Hepatocyte (in vitro differentiated cells): ENCODE measurements at regions not wholly inside any gene's neighbourhood (a gene's known extent, or its start where the extent isn't known, plus 50 kb on each side); places are given as distances from the start of the nearest gene placed in this dataset.
"Not testable (repeated sequence)": the region's sequence is repeated elsewhere in the genome, so short reads cannot be mapped to it uniquely, and the experiment has no call there.

Source experiments
- DNase-seq: peaks from one replicate; pipeline ENCODE4 v3.0.0-alpha.2; 2016; ENCODE audit warnings: low spot score
- H2AFZ ChIP-seq: fragments of 200-600 bp; sonication (generic); 2 replicates; pipeline ENCODE4 v1.6.0; 2016; ENCODE audit warnings: antibody characterized with exemption, mild to moderate bottlenecking
- H3K27ac ChIP-seq: fragments of 200-600 bp; sonication (generic); 2 replicates; pipeline ENCODE4 v1.5.1; 2016; ENCODE audit warnings: mild to moderate bottlenecking
- H3K27me3 ChIP-seq: fragments of 200-600 bp; sonication (generic); 2 replicates; pipeline ENCODE4 v1.6.1; 2016
- H3K36me3 ChIP-seq: fragments of 200-600 bp; sonication (generic); replicated peaks from 2 replicates; pipeline ENCODE4 v1.5.1; 2016; ENCODE audit warnings: low read depth; ENCODE audit not compliant: insufficient read depth
- H3K4me1 ChIP-seq: fragments of 200-600 bp; sonication (generic); 2 replicates; pipeline ENCODE4 v1.5.1; 2016; ENCODE audit warnings: mild to moderate bottlenecking, moderate library complexity; ENCODE audit not compliant: insufficient read depth
- H3K4me2 ChIP-seq: fragments of 200-600 bp; sonication (generic); 2 replicates; pipeline ENCODE4 v1.6.0; 2016
- H3K4me3 ChIP-seq: fragments of 200-600 bp; sonication (generic); 2 replicates; pipeline ENCODE4 v1.5.1; 2016; ENCODE audit warnings: mild to moderate bottlenecking
- H3K79me2 ChIP-seq: fragments of 200-600 bp; sonication (generic); 2 replicates; pipeline ENCODE4 v1.6.0; 2017; ENCODE audit warnings: mild to moderate bottlenecking
- H3K9me2 ChIP-seq: fragments of 200-600 bp; sonication (generic); replicated peaks from 2 replicates; pipeline ENCODE4 v1.6.0; 2017; ENCODE audit warnings: mild to moderate bottlenecking; ENCODE audit not compliant: insufficient read depth
- H3K9me3 ChIP-seq: fragments of 200-600 bp; sonication (generic); 2 replicates; pipeline ENCODE4 v1.5.1; 2016; ENCODE audit warnings: low read depth, mild to moderate bottlenecking
- H4K20me1 ChIP-seq: fragments of 200-600 bp; sonication (generic); 2 replicates; pipeline ENCODE4 v1.6.0; 2016; ENCODE audit warnings: mild to moderate bottlenecking; ENCODE audit not compliant: insufficient read depth, poor library complexity, severe bottlenecking
- EZH2 ChIP-seq: fragments of 200-600 bp; sonication (generic); IDR thresholded peaks from 2 replicates; pipeline ENCODE4 v1.6.1; 2016; ENCODE audit warnings: antibody characterized with exemption, mild to moderate bottlenecking, borderline replicate concordance
- EZH2phosphoT487 ChIP-seq: fragments of 200-600 bp; sonication (generic); IDR thresholded peaks from one replicate; pipeline ENCODE4 v1.6.1; 2018; ENCODE audit warnings: antibody characterized with exemption, mild to moderate bottlenecking, low read depth, moderate library complexity; ENCODE audit not compliant: unreplicated experiment, severe bottlenecking
- WGBS: methylation state at CpG from one replicate; pipeline ENCODE4 v1.1.6; 2016; ENCODE audit warnings: low lambda C conversion rate; ENCODE audit errors: missing lambda C conversion rate; 5-methylcytosine and 5-hydroxymethylcytosine counted together
- TF ChIP-seq, protein P1 (sequence below): fragments of 200-600 bp; sonication (generic); IDR thresholded peaks from 2 replicates; pipeline ENCODE4 v1.5.1; 2016; ENCODE audit warnings: antibody characterized with exemption, mild to moderate bottlenecking; ENCODE audit not compliant: poor library complexity

DNA sequence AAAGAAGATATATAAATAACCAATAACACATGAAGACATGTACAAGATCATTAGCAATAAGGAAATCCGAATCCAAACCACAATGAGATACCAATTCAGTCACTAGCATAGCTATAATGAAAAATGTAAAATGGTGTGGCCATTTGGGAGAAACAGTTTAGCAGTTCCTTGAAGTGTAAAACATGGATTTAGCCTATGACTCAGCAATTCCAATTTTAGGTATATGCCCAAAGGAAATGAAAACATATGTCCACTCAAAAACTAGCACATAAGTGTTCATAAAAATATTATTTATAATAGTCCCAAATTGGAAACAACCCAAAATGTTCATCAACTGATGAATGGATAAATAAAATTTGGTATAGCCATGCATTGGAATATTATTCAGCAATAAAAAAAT is 165.5 kb upstream of the CRIM1 start:
- 90% methylated on average over 1 of the region's 1 CpG for WGBS
- Histone ChIP-seq H3K79me2 (no peaks in the 10 kb centered on the region), H3K27me3 (no peaks in the 10 kb centered on the region), H3K4me3 (no peak overlapping the region), H3K9me2 (no peaks in the 10 kb centered on the region), H3K4me1 (no peaks in the 10 kb centered on the region), H3K27ac (no peak overlapping the region), H3K36me3 (no peaks in the 10 kb centered on the region), H2AFZ (no peak overlapping the region), H4K20me1 (no peaks in the 10 kb centered on the region), H3K9me3 (no peaks in the 10 kb centered on the region), H3K4me2 (no peak overlapping the region)
- TF ChIP-seq EZH2 (no peak), EZH2phosphoT487 (no peak)
- TF ChIP-seq, protein P1, sequence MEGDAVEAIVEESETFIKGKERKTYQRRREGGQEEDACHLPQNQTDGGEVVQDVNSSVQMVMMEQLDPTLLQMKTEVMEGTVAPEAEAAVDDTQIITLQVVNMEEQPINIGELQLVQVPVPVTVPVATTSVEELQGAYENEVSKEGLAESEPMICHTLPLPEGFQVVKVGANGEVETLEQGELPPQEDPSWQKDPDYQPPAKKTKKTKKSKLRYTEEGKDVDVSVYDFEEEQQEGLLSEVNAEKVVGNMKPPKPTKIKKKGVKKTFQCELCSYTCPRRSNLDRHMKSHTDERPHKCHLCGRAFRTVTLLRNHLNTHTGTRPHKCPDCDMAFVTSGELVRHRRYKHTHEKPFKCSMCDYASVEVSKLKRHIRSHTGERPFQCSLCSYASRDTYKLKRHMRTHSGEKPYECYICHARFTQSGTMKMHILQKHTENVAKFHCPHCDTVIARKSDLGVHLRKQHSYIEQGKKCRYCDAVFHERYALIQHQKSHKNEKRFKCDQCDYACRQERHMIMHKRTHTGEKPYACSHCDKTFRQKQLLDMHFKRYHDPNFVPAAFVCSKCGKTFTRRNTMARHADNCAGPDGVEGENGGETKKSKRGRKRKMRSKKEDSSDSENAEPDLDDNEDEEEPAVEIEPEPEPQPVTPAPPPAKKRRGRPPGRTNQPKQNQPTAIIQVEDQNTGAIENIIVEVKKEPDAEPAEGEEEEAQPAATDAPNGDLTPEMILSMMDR, result no peak
- DNase-seq, result no peak

- DNase-seq, result no peak
- H3K4me1 ChIP-seq, result no peaks in the 10 kb centered on the region
- no peak overlapping the region for H3K27ac ChIP-seq
- no peak overlapping the region for H2AFZ ChIP-seq
- WGBS, result 86% methylated on average over 5 of the region's 5 CpGs
- no peaks in the 10 kb centered on the region for H3K9me2 ChIP-seq
- H3K4me2 ChIP-seq, result no peak overlapping the region
- H3K4me3 ChIP-seq, result no peak overlapping the region
- H3K9me3 ChIP-seq, result no peaks in the 10 kb centered on the region
- no peaks in the 10 kb centered on the region for H3K36me3 ChIP-seq
- H3K27me3 ChIP-seq, result no peaks in the 10 kb centered on the region
- TF ChIP-seq EZH2, result no peak
- TF ChIP-seq EZH2phosphoT487, result no peak
- TF ChIP-seq, protein P1, result no peak
- H4K20me1 ChIP-seq, result no peaks in the 10 kb centered on the region
- no peaks in the 10 kb centered on the region for H3K79me2 ChIP-seq
Measured at GRCh38 chr2:36185624-36186023, 170.0 kb upstream of the CRIM1 start.

DNA sequence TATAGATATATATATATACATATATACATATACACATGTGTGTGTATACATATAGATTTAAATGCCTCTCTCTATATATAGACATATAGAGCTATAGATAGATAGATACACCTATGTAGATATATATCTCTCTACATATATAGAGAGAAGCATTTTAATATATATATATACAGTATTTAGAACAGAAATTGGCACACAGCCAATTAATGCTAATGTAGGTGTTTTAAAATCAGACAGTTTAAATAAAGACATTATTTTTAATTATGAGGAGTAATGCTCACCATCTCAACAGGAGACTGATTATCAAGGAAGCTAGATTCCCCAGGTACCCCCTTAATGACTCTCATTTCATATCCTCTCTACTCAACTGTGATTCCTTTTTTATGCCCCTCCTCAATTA is 170.7 kb upstream of the CRIM1 start:
- H3K27ac ChIP-seq, result no peak overlapping the region
- no peaks in the 10 kb centered on the region for H3K9me2 ChIP-seq
- no peaks in the 10 kb centered on the region for H3K4me1 ChIP-seq
- no peaks in the 10 kb centered on the region for H3K27me3 ChIP-seq
- no peaks in the 10 kb centered on the region for H3K36me3 ChIP-seq
- H3K79me2 ChIP-seq, result no peaks in the 10 kb centered on the region
- H3K4me2 ChIP-seq, result no peak overlapping the region
- no peak for DNase-seq
- H4K20me1 ChIP-seq, result no peaks in the 10 kb centered on the region
- TF ChIP-seq, protein P1, result no peak
- TF ChIP-seq EZH2 (no peak), EZH2phosphoT487 (no peak)
- H3K4me3 ChIP-seq, result no peak overlapping the region
- no peak overlapping the region for H2AFZ ChIP-seq
- H3K9me3 ChIP-seq, result no peaks in the 10 kb centered on the region

DNA sequence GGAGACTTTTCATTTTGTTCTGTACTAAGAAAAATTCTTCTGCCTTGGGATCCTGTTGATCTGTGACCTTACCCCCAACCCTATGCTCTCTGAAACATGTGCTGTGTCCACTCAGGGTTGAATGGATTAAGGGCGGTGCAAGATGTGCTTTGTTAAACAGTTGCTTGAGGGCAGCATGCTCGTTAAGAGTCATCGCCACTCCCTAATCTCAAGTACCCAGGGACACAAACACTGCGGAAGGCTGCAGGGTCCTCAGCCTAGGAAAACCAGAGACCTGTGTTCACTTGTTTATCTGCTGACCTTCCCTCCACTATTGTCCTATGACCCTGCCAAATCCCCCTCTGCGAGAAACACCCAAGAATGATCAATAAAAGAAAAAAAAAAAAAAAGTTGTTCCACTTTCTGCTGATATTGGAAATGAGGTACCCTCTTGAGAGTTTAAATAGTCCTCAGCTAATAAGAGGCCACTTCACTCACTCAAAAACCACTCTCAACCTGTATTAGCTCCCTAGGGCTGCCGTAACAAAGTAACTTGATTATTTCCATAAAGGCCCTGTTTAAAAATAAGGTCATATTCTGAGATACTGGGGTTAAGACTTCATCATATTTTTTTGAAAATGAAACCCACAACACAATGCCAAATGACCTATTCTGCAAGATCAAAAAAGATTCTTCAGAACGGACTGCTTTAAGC is 174.6 kb upstream of the CRIM1 start:
- H3K4me1 ChIP-seq, DNase-seq, H3K9me3 ChIP-seq, H3K27ac ChIP-seq, H3K36me3 ChIP-seq, H3K4me3 ChIP-seq, H3K27me3 ChIP-seq, H3K4me2 ChIP-seq, H2AFZ ChIP-seq, H3K79me2 ChIP-seq, H4K20me1 ChIP-seq, H3K9me2 ChIP-seq: not testable (repeated sequence)
- 78% methylated on average over 7 of the region's 7 CpGs for WGBS

DNA sequence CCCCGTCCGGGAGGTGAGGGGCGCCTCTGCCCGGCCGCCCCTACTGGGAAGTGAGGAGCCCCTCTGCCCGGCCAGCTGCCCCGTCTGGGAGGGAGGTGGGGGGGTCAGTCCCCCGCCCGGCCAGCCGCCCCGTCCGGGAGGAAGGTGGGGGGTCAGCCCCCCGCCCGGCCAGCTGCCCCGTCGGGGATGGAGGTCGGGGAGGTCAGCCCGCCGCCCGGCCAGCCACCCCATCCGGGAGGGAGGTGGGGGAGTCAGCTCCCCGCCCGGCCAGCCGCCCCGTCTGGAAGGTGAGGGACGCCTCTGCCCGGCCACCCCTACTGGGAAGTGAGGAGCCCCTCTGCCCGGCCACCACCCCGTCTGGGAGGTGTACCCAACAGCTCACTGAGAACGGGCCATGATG is 175.3 kb upstream of the CRIM1 start:
- H3K79me2 ChIP-seq, H3K27ac ChIP-seq, H3K4me1 ChIP-seq, H3K9me3 ChIP-seq, H3K4me3 ChIP-seq, H4K20me1 ChIP-seq, DNase-seq, H2AFZ ChIP-seq, H3K27me3 ChIP-seq, H3K36me3 ChIP-seq, H3K4me2 ChIP-seq, H3K9me2 ChIP-seq: not testable (repeated sequence)
- 96% methylated on average over 4 of the region's 30 CpGs for WGBS

GRCh38 chr2:36179668-36180269 is 175.8 kb upstream of the CRIM1 start:
- DNase-seq, H3K79me2 ChIP-seq, H4K20me1 ChIP-seq, H3K9me3 ChIP-seq, H3K4me3 ChIP-seq, H3K4me1 ChIP-seq, H3K36me3 ChIP-seq, H3K27me3 ChIP-seq, H3K4me2 ChIP-seq, H2AFZ ChIP-seq, H3K27ac ChIP-seq, H3K9me2 ChIP-seq: not testable (repeated sequence)
- WGBS, result 97% methylated on average over 16 of the region's 42 CpGs
